GM21390 (cell line): ENCODE measurements at regions not wholly inside any gene's neighbourhood (a gene's known extent, or its start where the extent isn't known, plus 50 kb on each side); places are given as distances from the start of the nearest gene placed in this dataset.
"Not testable (repeated sequence)": the region's sequence is repeated elsewhere in the genome, so short reads cannot be mapped to it uniquely, and the experiment has no call there.

ENCODE experiments used
- ATAC-seq: cut with Tn5 transposase; IDR thresholded peaks from one replicate; pipeline ENCODE4 v1.9.1; 2021; ENCODE audit not compliant: unreplicated experiment

- no peak for ATAC-seq
Measured at GRCh38 chr10:78406648-78407008, 373.0 kb downstream of the RPS24 start.

GRCh38 chr10:78407009-78407711 lies 373.5 kb downstream of the RPS24 start:
- peak; percentile 67 for ATAC-seq

GRCh38 chr10:78407966-78408365 lies 374.3 kb downstream of the RPS24 start:
- no peak for ATAC-seq

DNA sequence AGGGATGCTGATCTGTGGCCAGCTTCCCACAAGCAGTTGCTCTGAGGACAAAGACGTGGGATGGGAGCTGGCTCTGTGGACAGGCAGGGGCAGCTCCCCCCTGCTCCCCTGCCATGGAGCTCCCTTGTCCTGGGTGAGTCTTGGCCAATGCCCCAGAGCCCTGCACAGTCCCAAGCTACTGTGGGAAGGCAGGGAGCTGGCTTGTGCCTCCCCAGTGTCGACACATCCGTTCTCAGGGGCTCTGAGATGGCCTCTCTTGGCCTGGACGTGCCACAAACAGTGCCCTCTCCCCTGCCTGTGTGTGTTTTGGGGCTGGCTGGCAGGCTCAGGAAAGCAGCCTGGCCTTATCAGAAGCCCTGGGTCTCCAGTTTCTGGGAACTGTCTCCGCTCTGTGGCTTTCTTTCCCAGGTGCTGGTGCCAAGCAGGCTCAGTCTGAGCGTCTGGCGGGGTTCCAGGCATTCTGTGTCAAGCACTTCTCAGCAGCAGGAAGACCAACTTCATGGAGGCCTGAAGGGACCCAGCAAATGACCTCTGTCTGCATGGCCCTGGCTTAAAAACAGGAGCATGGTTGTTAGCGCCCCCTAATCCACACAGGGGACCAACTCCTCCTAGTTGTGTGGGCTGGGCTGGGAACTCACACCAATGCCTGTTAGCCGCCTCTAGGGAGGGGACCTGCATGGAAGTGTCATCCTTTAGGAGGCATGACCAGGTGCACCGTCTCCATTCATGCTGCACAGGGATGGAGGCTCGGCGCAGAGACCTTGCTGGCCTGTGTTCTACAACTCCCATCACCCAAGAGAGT lies 375.2 kb downstream of the RPS24 start:
- no peak for ATAC-seq

- no peak for ATAC-seq
Measured at GRCh38 chr10:78410046-78410965, 376.6 kb downstream of the RPS24 start.

DNA sequence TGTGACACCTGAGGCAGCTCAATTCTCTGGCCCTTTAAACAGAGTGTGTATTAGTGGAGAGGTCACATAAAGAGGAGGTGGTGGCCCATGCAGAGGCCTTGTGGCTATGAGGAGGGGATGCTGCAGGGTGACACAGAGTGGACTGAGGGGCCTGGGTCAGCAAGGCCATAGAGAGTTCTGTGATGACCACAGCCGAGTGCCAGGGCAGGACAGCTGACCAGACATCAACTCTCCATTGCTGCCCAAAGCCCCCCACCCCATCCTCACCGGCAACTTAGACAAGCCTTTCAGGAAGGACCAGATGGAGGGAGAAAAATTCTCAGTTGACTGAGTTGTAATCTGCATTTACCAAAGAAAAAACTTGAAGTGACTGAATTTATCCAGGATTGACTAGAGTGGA lies 378.1 kb downstream of the RPS24 start:
- no peak for ATAC-seq

- ATAC-seq: no peak
Measured at GRCh38 chr10:78412605-78413004, 378.9 kb downstream of the RPS24 start.

DNA sequence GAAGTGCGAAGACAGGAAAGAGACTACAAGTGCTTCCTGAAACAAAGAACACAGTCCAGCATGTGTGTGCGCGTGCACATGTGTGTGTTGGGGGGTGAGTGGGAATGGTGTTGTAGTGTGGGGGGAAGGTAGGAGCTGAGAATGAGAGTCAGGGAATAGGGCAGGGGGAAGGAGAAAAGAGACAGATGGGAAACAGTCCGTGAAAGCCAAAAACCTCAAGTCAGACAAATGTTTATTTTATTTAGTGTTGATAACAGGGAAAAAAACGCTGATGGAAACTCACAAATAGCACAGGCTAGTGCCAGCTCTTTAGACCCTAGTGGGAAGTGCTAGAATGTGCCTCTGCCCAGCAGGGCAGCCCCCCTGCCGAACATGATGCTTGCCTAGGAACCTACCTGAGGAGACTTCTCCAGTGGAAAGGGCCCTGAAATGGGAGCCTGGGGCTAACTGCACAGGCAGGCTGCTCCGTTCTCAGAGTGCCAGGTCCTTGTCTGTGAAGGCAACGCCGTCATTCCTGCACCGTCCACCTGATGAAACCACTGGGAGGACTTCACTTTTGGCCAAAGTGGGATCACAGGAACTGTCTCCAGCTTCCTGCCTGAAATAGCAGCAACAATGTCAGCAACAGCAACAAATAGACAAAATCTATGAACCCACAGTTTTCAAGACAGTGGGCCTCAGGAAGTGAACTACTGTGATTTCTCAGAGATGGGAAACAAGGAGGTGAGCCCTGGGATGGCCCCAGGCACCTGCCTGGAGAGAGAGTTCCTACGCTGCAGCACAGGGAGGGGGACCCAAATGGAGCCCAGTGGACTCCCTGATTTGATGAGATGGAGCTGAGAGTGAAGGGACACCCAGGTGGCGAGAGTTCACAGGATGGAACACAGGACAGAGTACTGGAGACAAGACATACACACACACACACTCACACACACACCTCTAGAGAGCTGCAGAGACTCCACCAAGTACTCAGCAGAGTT lies 379.7 kb downstream of the RPS24 start:
- ATAC-seq: no peak

- no peak for ATAC-seq
Measured at GRCh38 chr10:78414380-78414779, 380.7 kb downstream of the RPS24 start.

- no peak for ATAC-seq
Measured at GRCh38 chr10:78415111-78415510, 381.4 kb downstream of the RPS24 start.

DNA sequence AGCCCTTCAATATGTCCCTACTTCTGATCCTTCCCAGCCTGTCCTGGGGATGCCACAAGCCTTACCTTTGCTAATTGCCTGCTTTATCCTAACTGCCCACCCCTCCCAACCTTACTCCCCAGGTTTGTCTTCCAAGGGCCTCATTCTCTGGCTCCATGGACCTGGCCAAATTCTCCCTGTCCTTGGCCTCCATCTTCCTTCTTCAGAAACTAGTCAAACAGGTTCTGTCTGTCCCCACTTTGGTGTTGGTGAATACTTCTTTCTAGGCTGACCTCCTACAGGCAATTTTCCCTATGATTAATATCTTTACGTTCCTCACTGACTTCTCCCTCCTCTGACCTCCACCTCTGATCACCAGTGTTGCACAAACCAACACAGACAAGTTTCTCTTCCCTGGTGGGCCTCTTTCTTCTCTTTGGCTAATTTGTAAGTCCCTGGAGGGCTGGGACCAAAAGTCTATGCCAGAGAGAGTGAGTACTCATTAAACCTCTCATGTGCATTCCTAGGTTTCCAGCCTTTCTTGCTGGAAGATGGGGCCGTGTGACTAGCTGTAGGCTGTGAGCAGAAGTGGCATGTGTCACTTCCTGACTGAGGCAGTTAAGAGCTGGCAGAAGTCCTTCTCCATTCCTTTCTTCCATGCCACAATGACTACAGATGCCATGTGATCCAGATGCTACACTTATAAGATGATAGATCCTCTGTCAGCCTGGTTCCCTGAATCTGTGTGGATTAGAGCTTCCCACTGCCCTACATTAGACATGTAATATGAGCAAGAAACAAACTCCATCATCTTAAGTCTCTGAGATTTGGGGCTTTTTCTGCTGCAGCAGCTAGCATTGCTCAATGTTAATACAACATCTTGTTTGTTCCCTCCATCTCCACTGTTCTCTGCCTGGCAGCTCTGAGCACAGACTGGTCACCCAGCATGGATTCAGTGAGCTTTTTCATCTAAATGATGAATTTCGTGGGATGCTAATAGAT lies 382.7 kb downstream of the RPS24 start:
- no peak for ATAC-seq

DNA sequence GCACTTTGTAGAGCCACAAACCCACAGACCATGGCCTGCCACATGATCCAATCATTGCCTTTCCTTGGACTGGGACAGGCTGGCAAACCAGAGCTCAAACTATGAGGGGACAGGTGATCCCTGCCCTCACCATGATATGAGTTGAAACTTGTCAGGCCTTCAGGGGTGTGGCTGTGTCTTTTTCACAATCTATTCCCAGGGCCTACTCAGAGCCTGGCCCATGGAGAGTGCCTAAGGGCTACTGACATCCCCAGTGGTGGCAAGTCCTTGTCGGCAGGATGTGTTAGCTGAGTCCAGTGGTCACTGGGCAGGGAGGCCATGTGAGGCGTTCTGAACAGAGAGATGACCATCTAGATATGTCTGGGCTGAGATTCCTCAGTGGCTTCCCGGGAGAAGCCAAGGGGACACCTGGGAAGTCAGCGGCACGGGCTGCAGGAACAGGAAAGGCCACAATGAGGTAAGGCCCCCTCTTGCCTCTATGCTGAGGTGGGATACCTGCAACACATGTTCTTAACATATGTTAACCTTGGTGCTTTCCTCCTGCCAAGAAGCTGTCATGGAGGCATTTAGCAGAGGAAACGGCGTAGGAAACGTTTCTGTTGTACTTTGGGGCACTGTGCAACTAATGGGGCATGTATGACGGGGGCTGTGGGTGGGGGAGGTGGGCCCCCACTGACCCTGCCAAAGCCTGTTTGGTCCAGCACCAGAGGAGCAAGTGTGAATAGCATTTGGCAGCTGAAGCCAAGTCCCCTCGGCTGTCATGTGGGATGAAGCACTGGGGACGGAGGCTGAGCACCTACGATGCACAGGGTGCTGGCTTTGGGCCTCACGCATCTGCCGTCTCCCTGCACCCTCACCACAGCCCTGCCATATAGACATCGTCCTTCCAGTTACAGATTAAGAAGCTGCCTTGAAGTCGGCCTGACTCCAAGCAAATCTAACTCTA lies 384.0 kb downstream of the RPS24 start:
- ATAC-seq: no peak

DNA sequence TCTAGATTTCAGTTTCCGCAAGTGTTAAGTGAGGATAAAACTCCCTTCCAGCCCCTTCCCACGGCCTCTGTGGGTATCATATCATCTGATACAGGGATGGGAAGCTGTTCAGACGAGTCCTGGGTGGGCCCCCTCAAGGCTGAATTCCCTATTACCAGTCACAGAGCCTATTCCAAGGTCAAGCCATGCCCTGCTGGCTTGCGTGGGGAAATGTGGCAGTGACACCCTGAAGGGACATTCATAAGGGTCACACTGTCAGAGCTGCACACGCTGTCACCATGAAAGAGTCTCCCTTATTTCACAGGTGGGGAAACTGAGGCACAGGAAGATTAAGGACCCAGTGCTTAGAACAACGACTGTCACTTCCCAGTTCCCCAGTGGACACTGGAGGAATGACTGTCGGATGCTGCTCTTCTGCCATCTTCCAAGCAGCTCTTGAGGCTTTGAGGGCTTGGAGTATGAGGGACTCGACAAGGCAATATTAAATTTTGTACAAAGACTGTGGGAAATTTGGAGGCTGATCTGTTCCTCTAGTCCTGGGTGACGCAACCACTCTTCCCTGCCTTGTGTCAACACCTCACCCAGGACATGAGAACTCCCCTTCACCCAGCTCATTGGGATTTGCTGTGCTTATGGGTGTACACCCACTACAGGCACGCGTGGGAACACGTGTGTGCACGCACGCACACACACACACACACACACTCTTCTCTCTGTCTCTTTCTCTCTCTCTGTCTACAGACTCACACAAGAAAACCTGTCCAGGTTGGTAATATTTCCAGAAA lies 386.0 kb downstream of the RPS24 start:
- ATAC-seq: no peak

DNA sequence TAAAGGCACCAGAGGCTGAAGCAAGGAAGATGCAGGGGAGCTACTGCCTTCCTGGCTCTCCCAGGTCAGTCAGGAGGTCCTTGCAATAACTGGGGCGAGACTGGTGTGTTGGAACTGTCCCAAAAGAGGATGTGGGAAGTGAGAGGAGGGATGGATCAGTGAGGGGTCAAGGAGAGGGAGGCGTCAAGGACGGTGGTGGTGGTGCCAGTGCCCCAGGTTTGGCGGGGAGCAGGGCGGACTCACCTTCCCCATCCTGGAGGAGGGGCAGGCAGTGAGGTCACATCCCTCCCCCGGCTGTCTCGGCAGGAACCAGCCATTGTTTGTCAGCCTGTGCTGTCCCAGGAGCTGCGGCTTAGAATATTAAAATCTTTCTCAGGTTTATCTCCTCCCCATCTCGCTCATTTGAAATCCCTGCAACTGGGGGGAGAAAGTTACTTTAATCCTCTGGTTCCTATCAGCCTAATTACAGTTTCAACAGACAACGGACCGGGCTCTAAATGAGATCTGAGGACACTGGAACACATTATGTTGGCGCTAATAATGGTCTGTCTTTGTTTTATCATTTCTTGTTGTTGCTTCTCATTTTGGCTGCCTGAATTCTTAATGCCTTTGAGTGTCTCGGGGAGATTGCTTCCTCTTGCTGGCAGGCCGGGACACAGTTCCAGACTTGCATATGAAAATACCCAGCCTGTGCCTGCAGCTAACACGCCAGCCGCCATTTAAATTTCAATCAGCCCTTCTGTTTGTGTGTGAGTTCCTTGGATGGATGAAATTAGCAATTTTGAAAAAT lies 387.5 kb downstream of the RPS24 start:
- ATAC-seq: no peak

DNA sequence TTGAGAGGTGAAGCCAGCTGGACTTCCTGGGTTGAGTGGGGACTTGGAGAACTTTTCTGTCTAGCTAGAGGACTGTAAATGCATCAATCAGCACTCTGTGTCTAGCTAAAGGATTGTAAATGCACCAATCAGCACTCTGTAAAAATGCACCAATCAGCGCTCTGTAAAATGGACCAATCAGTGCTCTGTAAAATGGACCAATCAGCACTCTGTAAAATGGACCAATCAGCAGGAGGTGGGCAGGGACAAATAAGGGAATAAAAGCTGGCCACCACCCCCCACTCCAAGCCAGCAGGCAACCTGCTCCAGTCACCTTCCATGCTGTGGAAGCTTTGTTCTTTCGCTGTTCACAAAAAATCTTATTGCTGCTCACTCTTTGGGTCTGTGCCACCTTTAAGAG lies 390.4 kb downstream of the RPS24 start:
- not testable (repeated sequence) for ATAC-seq

DNA sequence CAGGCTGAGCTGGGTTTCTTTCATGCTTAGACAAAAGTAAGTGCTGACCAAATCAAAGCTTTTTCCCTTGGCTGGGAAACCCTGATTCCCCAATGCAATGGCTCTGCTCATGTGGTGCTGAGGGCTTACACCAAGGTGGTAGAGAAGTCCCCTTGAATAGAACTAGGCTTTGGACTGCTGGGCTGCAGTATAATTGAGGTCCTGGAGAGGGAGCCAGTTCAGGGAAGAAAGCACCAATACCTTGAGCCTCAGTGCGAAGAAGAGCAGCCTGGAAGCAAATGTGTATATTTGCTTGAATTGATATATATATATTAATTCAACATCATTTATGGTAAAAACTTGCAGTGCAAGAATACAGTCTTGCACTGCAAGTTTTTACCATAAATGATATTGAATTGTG lies 391.1 kb downstream of the RPS24 start:
- ATAC-seq: no peak

DNA sequence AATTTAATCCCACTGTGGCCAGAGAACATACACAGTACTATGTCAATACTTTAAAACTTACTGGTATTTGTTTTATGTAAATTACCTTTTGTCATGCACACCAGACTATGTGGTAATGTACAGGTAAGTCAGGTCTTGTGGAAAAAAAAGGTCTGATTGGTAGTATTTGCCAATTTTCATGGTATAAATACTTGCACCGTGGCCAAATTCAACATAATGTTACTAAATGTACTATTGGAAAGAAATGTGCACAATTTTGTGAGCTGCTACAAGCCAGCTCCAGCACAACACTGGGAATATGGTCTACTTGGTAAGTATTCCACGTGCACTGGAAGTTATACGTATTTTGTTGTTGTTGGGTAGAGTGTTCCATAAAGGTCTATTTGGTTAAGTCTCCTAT lies 392.5 kb downstream of the RPS24 start:
- ATAC-seq: no peak
